ENCODE measurements at regions not wholly inside any gene's neighbourhood (a gene's known extent, or its start where the extent isn't known, plus 50 kb on each side); places are given as distances from the start of the nearest gene placed in this dataset.

GRCh38 chr9:4933177-4933576 is 51.9 kb upstream of the JAK2 start:
- Mint-ChIP-seq H3K27me3 (ENCODE audit: unreplicated experiment) (no peaks in the 10 kb centered on the region), H3K9me3 (ENCODE audit: unreplicated experiment) (no peaks in the 10 kb centered on the region), H3K4me3 (ENCODE audit: unreplicated experiment) (no peak overlapping the region), H3K27ac (ENCODE audit: unreplicated experiment) (no peak overlapping the region), H3K36me3 (ENCODE audit: low read depth, unreplicated experiment) (no peaks in the 10 kb centered on the region), H3K4me1 (ENCODE audit: unreplicated experiment) (peaks cover 3% of the 10 kb centered on the region)
- TF ChIP-seq, protein P1, sequence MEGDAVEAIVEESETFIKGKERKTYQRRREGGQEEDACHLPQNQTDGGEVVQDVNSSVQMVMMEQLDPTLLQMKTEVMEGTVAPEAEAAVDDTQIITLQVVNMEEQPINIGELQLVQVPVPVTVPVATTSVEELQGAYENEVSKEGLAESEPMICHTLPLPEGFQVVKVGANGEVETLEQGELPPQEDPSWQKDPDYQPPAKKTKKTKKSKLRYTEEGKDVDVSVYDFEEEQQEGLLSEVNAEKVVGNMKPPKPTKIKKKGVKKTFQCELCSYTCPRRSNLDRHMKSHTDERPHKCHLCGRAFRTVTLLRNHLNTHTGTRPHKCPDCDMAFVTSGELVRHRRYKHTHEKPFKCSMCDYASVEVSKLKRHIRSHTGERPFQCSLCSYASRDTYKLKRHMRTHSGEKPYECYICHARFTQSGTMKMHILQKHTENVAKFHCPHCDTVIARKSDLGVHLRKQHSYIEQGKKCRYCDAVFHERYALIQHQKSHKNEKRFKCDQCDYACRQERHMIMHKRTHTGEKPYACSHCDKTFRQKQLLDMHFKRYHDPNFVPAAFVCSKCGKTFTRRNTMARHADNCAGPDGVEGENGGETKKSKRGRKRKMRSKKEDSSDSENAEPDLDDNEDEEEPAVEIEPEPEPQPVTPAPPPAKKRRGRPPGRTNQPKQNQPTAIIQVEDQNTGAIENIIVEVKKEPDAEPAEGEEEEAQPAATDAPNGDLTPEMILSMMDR (IDR thresholded peaks at IDR 0.05; ENCODE audit: unreplicated experiment) = no peak
- no peak for DNase-seq (ENCODE audit: low spot score)

DNA sequence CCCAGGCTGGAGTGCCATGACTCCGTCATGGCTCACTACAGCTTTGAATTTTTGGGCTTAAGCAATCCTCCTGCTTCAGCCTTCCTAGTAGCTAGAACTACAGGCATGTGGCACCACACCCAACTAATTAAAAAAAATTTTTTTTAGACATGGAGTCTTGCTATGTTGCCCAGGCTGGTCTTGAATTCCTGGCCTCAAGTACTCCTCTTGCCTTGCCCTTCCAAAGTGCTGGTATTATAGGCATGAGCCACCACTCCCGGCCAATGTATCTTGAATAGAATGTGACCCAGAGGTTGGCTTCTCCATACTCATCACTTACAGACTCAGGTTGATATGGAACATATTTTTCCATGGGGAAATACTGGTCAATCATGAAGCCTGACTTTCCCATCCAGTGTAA is 51.2 kb upstream of the JAK2 start:
- DNase-seq (ENCODE audit: low spot score) = no peak
- H3K9me3 Mint-ChIP-seq (ENCODE audit: unreplicated experiment) = no peaks in the 10 kb centered on the region
- H3K4me1 Mint-ChIP-seq (ENCODE audit: unreplicated experiment) = peaks cover 10% of the 10 kb centered on the region
- H3K27ac Mint-ChIP-seq (ENCODE audit: unreplicated experiment) = no peak overlapping the region
- TF ChIP-seq, protein P1 (IDR thresholded peaks at IDR 0.05; ENCODE audit: unreplicated experiment) = no peak
- H3K36me3 Mint-ChIP-seq (ENCODE audit: low read depth, unreplicated experiment) = no peaks in the 10 kb centered on the region
- H3K4me3 Mint-ChIP-seq (ENCODE audit: unreplicated experiment) = no peak overlapping the region
- H3K27me3 Mint-ChIP-seq (ENCODE audit: unreplicated experiment) = no peaks in the 10 kb centered on the region

GRCh38 chr9:4935001-4935672 is 49.9 kb upstream of the JAK2 start:
- no peaks in the 10 kb centered on the region for H3K36me3 Mint-ChIP-seq (ENCODE audit: low read depth, unreplicated experiment)
- peaks cover 19% of the 10 kb centered on the region for H3K4me1 Mint-ChIP-seq (ENCODE audit: unreplicated experiment)
- no peaks in the 10 kb centered on the region for H3K9me3 Mint-ChIP-seq (ENCODE audit: unreplicated experiment)
- no peak for DNase-seq (ENCODE audit: low spot score)
- TF ChIP-seq, protein P1 (IDR thresholded peaks at IDR 0.05; ENCODE audit: unreplicated experiment) = no peak
- no peak overlapping the region for H3K27ac Mint-ChIP-seq (ENCODE audit: unreplicated experiment)
- H3K27me3 Mint-ChIP-seq (ENCODE audit: unreplicated experiment) = no peaks in the 10 kb centered on the region
- H3K4me3 Mint-ChIP-seq (ENCODE audit: unreplicated experiment) = no peak overlapping the region
